ENCODE measurements at regions not wholly inside any gene's neighbourhood (a gene's known extent, or its start where the extent isn't known, plus 50 kb on each side); places are given as distances from the start of the nearest gene placed in this dataset.

GRCh38 chr6:92160226-92160625 lies 1259.1 kb downstream of the EPHA7 start:
- Histone ChIP-seq H3K4me3 (ENCODE audit: low read depth in 1 of 2, low read length in 2 of 2) (no peak overlapping the region), H3K9ac (ENCODE audit: low read depth in 1 of 2, low read length in 2 of 2) (no peak overlapping the region), H3K27ac (ENCODE audit: low read depth, low read length) (no peak overlapping the region), H3K36me3 (ENCODE audit: control insufficient read depth in 1 of 2, insufficient read depth in 2 of 2, low read length in 2 of 2) (no peaks in the 10 kb centered on the region), H3K27me3 (ENCODE audit: control insufficient read depth in 1 of 2, insufficient read depth in 2 of 2, low read length in 2 of 2) (no peaks in the 10 kb centered on the region), H3K4me1 (ENCODE audit: control insufficient read depth in 1 of 2, insufficient read depth in 2 of 2, low read length in 2 of 2) (no peaks in the 10 kb centered on the region), H3K9me3 (ENCODE audit: control insufficient read depth in 1 of 2, low read length in 2 of 2) (peaks cover 0 to 5% of the 10 kb centered on the region in 2 donors)

- H3K27me3 ChIP-seq (ENCODE audit: control insufficient read depth in 1 of 2, insufficient read depth in 2 of 2, low read length in 2 of 2): no peaks in the 10 kb centered on the region
- peaks cover 0 to 5% of the 10 kb centered on the region in 2 donors for H3K9me3 ChIP-seq (ENCODE audit: control insufficient read depth in 1 of 2, low read length in 2 of 2)
- no peak overlapping the region for H3K27ac ChIP-seq (ENCODE audit: low read depth, low read length)
- no peaks in the 10 kb centered on the region for H3K36me3 ChIP-seq (ENCODE audit: control insufficient read depth in 1 of 2, insufficient read depth in 2 of 2, low read length in 2 of 2)
- no peaks in the 10 kb centered on the region for H3K4me1 ChIP-seq (ENCODE audit: control insufficient read depth in 1 of 2, insufficient read depth in 2 of 2, low read length in 2 of 2)
- no peak overlapping the region for H3K4me3 ChIP-seq (ENCODE audit: low read depth in 1 of 2, low read length in 2 of 2)
- no peak overlapping the region for H3K9ac ChIP-seq (ENCODE audit: low read depth in 1 of 2, low read length in 2 of 2)
These were observed 1260.3 kb downstream of the EPHA7 start for GRCh38 chr6:92159046-92159445.

DNA sequence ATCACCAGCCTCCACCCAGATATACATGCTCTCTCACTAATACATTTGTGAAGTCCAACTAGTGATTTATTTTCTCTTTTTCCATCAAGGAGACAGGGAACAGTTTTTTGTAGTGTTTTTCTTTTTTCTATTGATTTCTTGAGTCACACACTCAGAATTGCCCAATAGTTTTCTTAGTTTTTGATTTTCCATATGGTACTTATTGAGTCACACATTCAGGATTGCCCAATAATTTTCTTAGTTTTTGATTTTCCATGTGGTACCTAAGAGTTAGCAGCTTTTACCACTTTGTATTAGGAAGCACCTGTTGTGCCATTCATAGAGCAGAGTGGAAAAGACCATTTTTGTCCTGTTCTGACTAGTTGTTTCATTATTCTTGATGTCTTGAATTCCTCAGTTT lies 1268.8 kb downstream of the EPHA7 start:
- Histone ChIP-seq H3K4me1 (ENCODE audit: control insufficient read depth in 1 of 2, insufficient read depth in 2 of 2, low read length in 2 of 2) (peaks cover 0 to 5% of the 10 kb centered on the region in 2 donors), H3K27ac (ENCODE audit: low read depth, low read length) (no peak overlapping the region), H3K4me3 (ENCODE audit: low read depth in 1 of 2, low read length in 2 of 2) (no peak overlapping the region), H3K9ac (ENCODE audit: low read depth in 1 of 2, low read length in 2 of 2) (no peak overlapping the region), H3K9me3 (ENCODE audit: control insufficient read depth in 1 of 2, low read length in 2 of 2) (peaks cover 0 to 4% of the 10 kb centered on the region in 2 donors), H3K36me3 (ENCODE audit: control insufficient read depth in 1 of 2, insufficient read depth in 2 of 2, low read length in 2 of 2) (no peaks in the 10 kb centered on the region), H3K27me3 (ENCODE audit: control insufficient read depth in 1 of 2, insufficient read depth in 2 of 2, low read length in 2 of 2) (no peaks in the 10 kb centered on the region)

GRCh38 chr6:92147246-92147645 lies 1272.1 kb downstream of the EPHA7 start:
- Histone ChIP-seq H3K9ac (ENCODE audit: low read depth in 1 of 2, low read length in 2 of 2) (no peak overlapping the region), H3K27me3 (ENCODE audit: control insufficient read depth in 1 of 2, insufficient read depth in 2 of 2, low read length in 2 of 2) (no peaks in the 10 kb centered on the region), H3K36me3 (ENCODE audit: control insufficient read depth in 1 of 2, insufficient read depth in 2 of 2, low read length in 2 of 2) (no peaks in the 10 kb centered on the region), H3K9me3 (ENCODE audit: control insufficient read depth in 1 of 2, low read length in 2 of 2) (peaks cover 0 to 4% of the 10 kb centered on the region in 2 donors), H3K4me1 (ENCODE audit: control insufficient read depth in 1 of 2, insufficient read depth in 2 of 2, low read length in 2 of 2) (peaks cover 0 to 5% of the 10 kb centered on the region in 2 donors), H3K4me3 (ENCODE audit: low read depth in 1 of 2, low read length in 2 of 2) (no peak overlapping the region), H3K27ac (ENCODE audit: low read depth, low read length) (no peak overlapping the region)

DNA sequence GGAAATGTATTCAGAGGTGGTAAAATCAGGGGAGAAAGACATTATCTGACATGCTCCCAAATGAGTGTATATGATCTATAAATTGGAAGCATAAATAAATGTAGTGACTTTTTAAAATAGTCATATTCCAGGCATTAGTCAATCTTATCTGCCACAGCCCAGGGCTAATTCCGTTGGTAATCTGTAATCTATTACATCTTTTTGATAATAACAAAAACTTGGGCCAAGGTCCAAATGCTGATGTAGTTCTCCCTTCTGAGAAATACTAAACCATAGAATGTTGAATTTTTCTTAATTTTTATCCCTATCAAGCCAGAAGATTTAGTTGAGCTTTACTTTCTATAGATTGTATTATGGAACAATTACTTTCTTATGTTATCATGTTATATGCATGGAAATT lies 1279.8 kb downstream of the EPHA7 start:
- Histone ChIP-seq H3K9me3 (ENCODE audit: control insufficient read depth in 1 of 2, low read length in 2 of 2) (no peaks in the 10 kb centered on the region), H3K27me3 (ENCODE audit: control insufficient read depth in 1 of 2, insufficient read depth in 2 of 2, low read length in 2 of 2) (no peaks in the 10 kb centered on the region)

DNA sequence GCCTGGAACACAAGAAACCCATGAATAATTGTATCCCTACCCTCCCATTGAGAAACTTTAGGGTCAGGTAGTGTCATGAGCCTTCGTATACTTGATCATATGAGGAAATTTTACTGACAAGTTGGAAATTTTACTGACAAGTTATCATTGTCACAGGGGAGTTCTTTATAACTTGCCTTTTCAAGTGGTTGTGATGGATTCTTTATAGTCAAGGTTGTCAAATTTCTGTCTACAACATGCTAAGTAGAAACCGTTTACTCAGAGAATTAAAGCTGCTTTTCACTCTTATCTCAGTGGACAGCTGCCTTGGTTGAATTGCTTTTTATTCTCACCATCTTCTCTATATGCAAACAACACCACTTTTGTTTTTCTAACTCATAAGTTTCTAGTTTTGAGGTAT lies 1286.4 kb downstream of the EPHA7 start:
- Histone ChIP-seq H3K4me1 (ENCODE audit: control insufficient read depth in 1 of 2, insufficient read depth in 2 of 2, low read length in 2 of 2) (no peaks in the 10 kb centered on the region), H3K27ac (ENCODE audit: low read depth, low read length) (no peak overlapping the region), H3K9ac (ENCODE audit: low read depth in 1 of 2, low read length in 2 of 2) (no peak overlapping the region), H3K36me3 (ENCODE audit: control insufficient read depth in 1 of 2, insufficient read depth in 2 of 2, low read length in 2 of 2) (no peaks in the 10 kb centered on the region), H3K4me3 (ENCODE audit: low read depth in 1 of 2, low read length in 2 of 2) (no peak overlapping the region), H3K27me3 (ENCODE audit: control insufficient read depth in 1 of 2, insufficient read depth in 2 of 2, low read length in 2 of 2) (no peaks in the 10 kb centered on the region), H3K9me3 (ENCODE audit: control insufficient read depth in 1 of 2, low read length in 2 of 2) (no peaks in the 10 kb centered on the region)

More for the DNA sequence above, 1279.8 kb downstream of the EPHA7 start:
- no peak overlapping the region for H3K27ac ChIP-seq (ENCODE audit: low read depth, low read length)
- H3K9ac ChIP-seq (ENCODE audit: low read depth in 1 of 2, low read length in 2 of 2): no peak overlapping the region
- no peak overlapping the region for H3K4me3 ChIP-seq (ENCODE audit: low read depth in 1 of 2, low read length in 2 of 2)
- H3K4me1 ChIP-seq (ENCODE audit: control insufficient read depth in 1 of 2, insufficient read depth in 2 of 2, low read length in 2 of 2): peaks cover 3 to 4% of the 10 kb centered on the region in 2 donors
- no peaks in the 10 kb centered on the region for H3K36me3 ChIP-seq (ENCODE audit: control insufficient read depth in 1 of 2, insufficient read depth in 2 of 2, low read length in 2 of 2)

DNA sequence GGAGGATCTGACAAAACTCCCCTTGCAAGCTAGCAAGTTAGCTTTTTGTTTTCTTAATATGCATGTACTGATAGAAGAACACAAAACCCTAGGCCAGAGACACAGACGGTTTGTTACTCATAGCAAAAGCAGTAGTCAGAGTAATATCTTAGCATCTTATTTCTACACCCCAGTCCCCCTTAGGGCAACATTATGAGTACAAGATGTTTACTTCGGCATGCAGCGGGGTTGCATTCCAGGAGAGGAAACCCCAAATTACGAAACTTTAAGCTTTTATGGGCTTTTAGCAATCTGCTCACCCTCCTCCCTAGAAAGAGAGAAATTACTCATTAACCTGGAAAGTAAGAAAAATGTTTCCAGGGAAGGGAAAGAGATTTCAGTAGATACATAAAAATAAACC lies 1286.9 kb downstream of the EPHA7 start:
- Histone ChIP-seq H3K36me3 (ENCODE audit: control insufficient read depth in 1 of 2, insufficient read depth in 2 of 2, low read length in 2 of 2) (no peaks in the 10 kb centered on the region), H3K9me3 (ENCODE audit: control insufficient read depth in 1 of 2, low read length in 2 of 2) (no peaks in the 10 kb centered on the region), H3K9ac (ENCODE audit: low read depth in 1 of 2, low read length in 2 of 2) (no peak overlapping the region), H3K4me3 (ENCODE audit: low read depth in 1 of 2, low read length in 2 of 2) (no peak overlapping the region), H3K4me1 (ENCODE audit: control insufficient read depth in 1 of 2, insufficient read depth in 2 of 2, low read length in 2 of 2) (no peaks in the 10 kb centered on the region), H3K27me3 (ENCODE audit: control insufficient read depth in 1 of 2, insufficient read depth in 2 of 2, low read length in 2 of 2) (no peaks in the 10 kb centered on the region), H3K27ac (ENCODE audit: low read depth, low read length) (no peak overlapping the region)

DNA sequence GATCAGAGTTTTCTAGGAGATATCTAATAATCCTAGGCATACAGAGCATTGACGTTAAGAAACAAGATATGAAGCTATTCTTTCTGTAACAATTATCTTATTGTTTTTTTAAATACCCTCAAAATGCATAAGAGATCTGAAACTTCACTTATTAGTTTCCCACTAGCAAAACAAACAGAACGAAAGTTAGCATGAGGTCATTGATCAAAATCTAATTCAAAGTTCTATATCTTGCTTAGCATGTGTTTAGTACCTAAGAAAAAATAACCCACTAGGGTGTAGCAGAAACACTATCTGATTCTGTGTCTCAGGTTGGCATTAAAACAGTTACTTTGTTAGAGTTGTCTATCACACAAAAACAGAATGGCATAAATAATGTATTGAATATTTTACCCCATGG lies 1288.4 kb downstream of the EPHA7 start:
- no peak overlapping the region for H3K9ac ChIP-seq (ENCODE audit: low read depth in 1 of 2, low read length in 2 of 2)
- H3K27me3 ChIP-seq (ENCODE audit: control insufficient read depth in 1 of 2, insufficient read depth in 2 of 2, low read length in 2 of 2): no peaks in the 10 kb centered on the region
- no peaks in the 10 kb centered on the region for H3K36me3 ChIP-seq (ENCODE audit: control insufficient read depth in 1 of 2, insufficient read depth in 2 of 2, low read length in 2 of 2)
- peaks cover 0 to 6% of the 10 kb centered on the region in 2 donors for H3K4me1 ChIP-seq (ENCODE audit: control insufficient read depth in 1 of 2, insufficient read depth in 2 of 2, low read length in 2 of 2)
- no peak overlapping the region for H3K27ac ChIP-seq (ENCODE audit: low read depth, low read length)
- no peak overlapping the region for H3K4me3 ChIP-seq (ENCODE audit: low read depth in 1 of 2, low read length in 2 of 2)
- H3K9me3 ChIP-seq (ENCODE audit: control insufficient read depth in 1 of 2, low read length in 2 of 2): no peaks in the 10 kb centered on the region

GRCh38 chr6:92126983-92127382 lies 1292.4 kb downstream of the EPHA7 start:
- Histone ChIP-seq H3K27ac (ENCODE audit: low read depth, low read length) (no peak overlapping the region), H3K4me1 (ENCODE audit: control insufficient read depth in 1 of 2, insufficient read depth in 2 of 2, low read length in 2 of 2) (peaks cover 0 to 6% of the 10 kb centered on the region in 2 donors), H3K9me3 (ENCODE audit: control insufficient read depth in 1 of 2, low read length in 2 of 2) (no peaks in the 10 kb centered on the region), H3K36me3 (ENCODE audit: control insufficient read depth in 1 of 2, insufficient read depth in 2 of 2, low read length in 2 of 2) (no peaks in the 10 kb centered on the region), H3K4me3 (ENCODE audit: low read depth in 1 of 2, low read length in 2 of 2) (no peak overlapping the region), H3K9ac (ENCODE audit: low read depth in 1 of 2, low read length in 2 of 2) (no peak overlapping the region), H3K27me3 (ENCODE audit: control insufficient read depth in 1 of 2, insufficient read depth in 2 of 2, low read length in 2 of 2) (no peaks in the 10 kb centered on the region)

GRCh38 chr6:92126088-92126487 lies 1293.3 kb downstream of the EPHA7 start:
- H3K36me3 ChIP-seq (ENCODE audit: control insufficient read depth in 1 of 2, insufficient read depth in 2 of 2, low read length in 2 of 2): no peaks in the 10 kb centered on the region
- no peak overlapping the region for H3K4me3 ChIP-seq (ENCODE audit: low read depth in 1 of 2, low read length in 2 of 2)
- peaks cover 0 to 6% of the 10 kb centered on the region in 2 donors for H3K4me1 ChIP-seq (ENCODE audit: control insufficient read depth in 1 of 2, insufficient read depth in 2 of 2, low read length in 2 of 2)
- H3K27ac ChIP-seq (ENCODE audit: low read depth, low read length): no peak overlapping the region
- H3K9me3 ChIP-seq (ENCODE audit: control insufficient read depth in 1 of 2, low read length in 2 of 2): no peaks in the 10 kb centered on the region
- H3K27me3 ChIP-seq (ENCODE audit: control insufficient read depth in 1 of 2, insufficient read depth in 2 of 2, low read length in 2 of 2): no peaks in the 10 kb centered on the region
- H3K9ac ChIP-seq (ENCODE audit: low read depth in 1 of 2, low read length in 2 of 2): no peak overlapping the region

DNA sequence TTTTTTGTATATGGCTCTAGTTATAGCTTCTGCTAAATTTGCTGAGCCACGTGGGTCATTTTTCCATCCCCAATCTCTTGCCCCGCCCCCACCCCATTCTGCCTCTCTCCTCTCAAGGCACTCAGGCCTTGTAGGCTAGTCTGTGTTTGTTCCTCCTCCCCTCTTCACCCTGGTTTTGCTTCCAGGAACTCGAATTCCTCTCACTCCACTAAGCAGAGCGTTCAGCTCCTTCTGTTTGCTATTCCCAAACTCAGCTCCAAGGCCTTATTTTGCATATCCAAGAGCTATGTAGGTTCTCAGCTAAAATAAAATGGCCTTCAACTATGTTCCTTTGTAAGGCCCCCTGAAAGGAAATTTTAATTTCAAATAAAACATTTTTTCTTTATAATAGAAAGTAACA lies 1293.7 kb downstream of the EPHA7 start:
- no peak overlapping the region for H3K9ac ChIP-seq (ENCODE audit: low read depth in 1 of 2, low read length in 2 of 2)
- H3K36me3 ChIP-seq (ENCODE audit: control insufficient read depth in 1 of 2, insufficient read depth in 2 of 2, low read length in 2 of 2): no peaks in the 10 kb centered on the region
- H3K4me3 ChIP-seq (ENCODE audit: low read depth in 1 of 2, low read length in 2 of 2): no peak overlapping the region
- H3K27ac ChIP-seq (ENCODE audit: low read depth, low read length): no peak overlapping the region
- no peaks in the 10 kb centered on the region for H3K9me3 ChIP-seq (ENCODE audit: control insufficient read depth in 1 of 2, low read length in 2 of 2)
- no peaks in the 10 kb centered on the region for H3K27me3 ChIP-seq (ENCODE audit: control insufficient read depth in 1 of 2, insufficient read depth in 2 of 2, low read length in 2 of 2)
- H3K4me1 ChIP-seq (ENCODE audit: control insufficient read depth in 1 of 2, insufficient read depth in 2 of 2, low read length in 2 of 2): peaks cover 0 to 6% of the 10 kb centered on the region in 2 donors
